GM12878 (cell line): ENCODE measurements at regions not wholly inside any gene's neighbourhood (a gene's known extent, or its start where the extent isn't known, plus 50 kb on each side); places are given as distances from the start of the nearest gene placed in this dataset.
"Not testable (repeated sequence)": the region's sequence is repeated elsewhere in the genome, so short reads cannot be mapped to it uniquely, and the experiment has no call there.

Source experiments
- CBX3 ChIP-seq: fragments of 200-600 bp; sonication (generic); IDR thresholded peaks from 2 replicates; pipeline ENCODE4 v1.6.1; 2016; ENCODE audit warnings: low read depth, borderline replicate concordance
- CTCF ChIP-seq, 3 experiments: IDR thresholded peaks in 2 of 3; conservative IDR thresholded peaks in 1 of 3; 2 replicates each; pipeline ENCODE4 v1.5.1; 2011; ENCODE audit warnings: low read depth in 3 of 3, low read length in 3 of 3, mild to moderate bottlenecking in 3 of 3, control low read depth in 2 of 3, moderate library complexity in 2 of 3, inconsistent platforms in 1 of 3, mixed read lengths in 1 of 3; ENCODE audit not compliant: control insufficient read depth in 2 of 3, insufficient read depth in 1 of 3; ENCODE audit errors: extremely low read depth in 1 of 3
- DPF2 ChIP-seq: fragments of 450-650 bp; IDR thresholded peaks from 2 replicates; pipeline ENCODE4 v1.6.1; 2017; ENCODE audit warnings: mild to moderate bottlenecking
- EGR1 ChIP-seq, 2 experiments: IDR thresholded peaks; 1 replicate in 1 of 2; 2 replicates in 1 of 2; pipeline ENCODE4 v1.6.1; 2011 to 2012; ENCODE audit warnings: low read depth in 2 of 2, low read length in 2 of 2, borderline replicate concordance in 1 of 2, mild to moderate bottlenecking in 1 of 2, moderate library complexity in 1 of 2
- EZH2 ChIP-seq: IDR thresholded peaks from 2 replicates; pipeline ENCODE4 v1.6.1; 2012; ENCODE audit warnings: low read depth, mild to moderate bottlenecking, control low read depth, inconsistent platforms, low read length, borderline replicate concordance; ENCODE audit not compliant: control insufficient read depth
- PBX3 ChIP-seq: IDR thresholded peaks from 2 replicates; pipeline ENCODE4 v1.6.1; 2011; ENCODE audit warnings: mild to moderate bottlenecking, low read depth, low read length, moderate library complexity; ENCODE audit not compliant: insufficient replicate concordance
- POLR2AphosphoS5 ChIP-seq: IDR thresholded peaks from 2 replicates; pipeline ENCODE4 v1.6.1; 2011; ENCODE audit warnings: mild to moderate bottlenecking, low read length, inconsistent platforms
- RAD21 ChIP-seq: IDR thresholded peaks from 2 replicates; pipeline ENCODE4 v1.6.1; 2011; ENCODE audit warnings: mild to moderate bottlenecking, low read depth, low read length, moderate library complexity; ENCODE audit not compliant: insufficient read depth
- RCOR1 ChIP-seq: conservative IDR thresholded peaks from 2 replicates; pipeline ENCODE4 v1.6.1; 2012; ENCODE audit warnings: low read depth, low read length, improper control_type of control experiment
- REST ChIP-seq: IDR thresholded peaks from 2 replicates; pipeline ENCODE4 v1.6.1; 2012; ENCODE audit warnings: mild to moderate bottlenecking, low read depth, low read length
- SP1 ChIP-seq: IDR thresholded peaks from one replicate; pipeline ENCODE4 v1.6.1; 2011; ENCODE audit warnings: low read depth, low read length
- TBL1XR1 ChIP-seq: IDR thresholded peaks from 2 replicates; pipeline ENCODE4 v1.6.1; 2012; ENCODE audit warnings: low read depth, low read length, improper control_type of control experiment
- TCF12 ChIP-seq: IDR thresholded peaks from 2 replicates; pipeline ENCODE4 v1.6.1; 2011; ENCODE audit warnings: low read depth, mild to moderate bottlenecking, low read length
- USF2 ChIP-seq: IDR thresholded peaks from 2 replicates; pipeline ENCODE4 v1.6.1; 2011; ENCODE audit warnings: low read depth, low read length, improper control_type of control experiment, borderline replicate concordance

GRCh38 chr7:65496697-65497096 is 123.0 kb downstream of the ZNF92 start:
- TF ChIP-seq CTCF (IDR thresholded peaks at IDR 0.05 in 2 of 3, conservative IDR thresholded peaks at IDR 0.05 in 1 of 3; ENCODE audit: control insufficient read depth in 2 of 3, extremely low read depth in 1 of 3, insufficient read depth in 1 of 3, low read depth in 3 of 3, low read length in 3 of 3); PBX3; USF2; SP1; EZH2; RAD21; TCF12; TBL1XR1; DPF2; CBX3; POLR2AphosphoS5; REST; EGR1 (IDR thresholded peaks at IDR 0.05; ENCODE audit: borderline replicate concordance in 1 of 2, low read depth in 2 of 2, low read length in 2 of 2); RCOR1: not testable (repeated sequence)
